ENCODE measurements at regions not wholly inside any gene's neighbourhood (a gene's known extent, or its start where the extent isn't known, plus 50 kb on each side); places are given as distances from the start of the nearest gene placed in this dataset.
"Not testable (repeated sequence)": the region's sequence is repeated elsewhere in the genome, so short reads cannot be mapped to it uniquely, and the experiment has no call there.

DNA sequence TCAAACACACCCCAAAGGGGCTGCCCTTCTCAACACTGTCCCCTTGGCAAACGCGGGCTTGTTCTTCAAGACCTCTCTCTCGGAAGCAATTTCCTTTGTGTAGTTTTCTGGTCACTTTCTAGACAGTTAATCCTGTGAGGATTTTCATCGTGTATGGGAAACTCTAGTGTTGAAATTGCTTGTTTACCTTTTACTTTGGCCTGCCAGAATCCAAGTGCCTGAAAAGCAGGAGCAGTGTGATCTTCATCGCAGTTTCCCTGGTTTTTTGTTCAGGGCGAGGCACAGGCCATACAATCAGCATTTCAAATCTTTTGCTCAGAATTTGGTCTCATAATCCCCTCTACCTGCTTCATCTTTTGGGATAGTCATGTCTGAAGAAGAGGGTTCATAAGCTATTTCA lies 115.7 kb upstream of the C9orf72 start:
- TF ChIP-seq, protein P1, sequence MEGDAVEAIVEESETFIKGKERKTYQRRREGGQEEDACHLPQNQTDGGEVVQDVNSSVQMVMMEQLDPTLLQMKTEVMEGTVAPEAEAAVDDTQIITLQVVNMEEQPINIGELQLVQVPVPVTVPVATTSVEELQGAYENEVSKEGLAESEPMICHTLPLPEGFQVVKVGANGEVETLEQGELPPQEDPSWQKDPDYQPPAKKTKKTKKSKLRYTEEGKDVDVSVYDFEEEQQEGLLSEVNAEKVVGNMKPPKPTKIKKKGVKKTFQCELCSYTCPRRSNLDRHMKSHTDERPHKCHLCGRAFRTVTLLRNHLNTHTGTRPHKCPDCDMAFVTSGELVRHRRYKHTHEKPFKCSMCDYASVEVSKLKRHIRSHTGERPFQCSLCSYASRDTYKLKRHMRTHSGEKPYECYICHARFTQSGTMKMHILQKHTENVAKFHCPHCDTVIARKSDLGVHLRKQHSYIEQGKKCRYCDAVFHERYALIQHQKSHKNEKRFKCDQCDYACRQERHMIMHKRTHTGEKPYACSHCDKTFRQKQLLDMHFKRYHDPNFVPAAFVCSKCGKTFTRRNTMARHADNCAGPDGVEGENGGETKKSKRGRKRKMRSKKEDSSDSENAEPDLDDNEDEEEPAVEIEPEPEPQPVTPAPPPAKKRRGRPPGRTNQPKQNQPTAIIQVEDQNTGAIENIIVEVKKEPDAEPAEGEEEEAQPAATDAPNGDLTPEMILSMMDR (IDR thresholded peaks at IDR 0.05; ENCODE audit: borderline replicate concordance, insufficient read depth, low read depth, low read length) = no peak
- no peak overlapping the region for H3K4me3 ChIP-seq (ENCODE audit: low read depth, low read length)

DNA sequence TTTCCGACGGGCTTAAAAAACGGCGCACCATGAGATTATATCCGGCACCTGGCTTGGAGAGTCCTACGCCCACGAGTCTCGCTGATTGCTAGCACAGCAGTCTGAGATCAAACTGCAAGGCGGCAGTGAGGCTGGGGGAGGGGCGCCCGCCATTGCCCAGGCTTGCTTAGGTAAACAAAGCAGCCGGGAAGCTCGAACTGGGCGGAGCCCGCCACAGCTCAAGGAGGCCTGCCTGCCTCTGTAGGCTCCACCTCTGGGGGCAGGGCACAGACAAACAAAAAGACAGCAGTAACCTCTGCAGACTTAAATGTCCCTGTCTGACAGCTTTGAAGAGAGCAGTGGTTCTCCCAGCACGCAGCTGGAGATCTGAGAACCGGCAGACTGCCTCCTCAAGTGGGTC lies 117.5 kb upstream of the C9orf72 start:
- H3K4me3 ChIP-seq (ENCODE audit: low read depth, low read length) = not testable (repeated sequence)

DNA sequence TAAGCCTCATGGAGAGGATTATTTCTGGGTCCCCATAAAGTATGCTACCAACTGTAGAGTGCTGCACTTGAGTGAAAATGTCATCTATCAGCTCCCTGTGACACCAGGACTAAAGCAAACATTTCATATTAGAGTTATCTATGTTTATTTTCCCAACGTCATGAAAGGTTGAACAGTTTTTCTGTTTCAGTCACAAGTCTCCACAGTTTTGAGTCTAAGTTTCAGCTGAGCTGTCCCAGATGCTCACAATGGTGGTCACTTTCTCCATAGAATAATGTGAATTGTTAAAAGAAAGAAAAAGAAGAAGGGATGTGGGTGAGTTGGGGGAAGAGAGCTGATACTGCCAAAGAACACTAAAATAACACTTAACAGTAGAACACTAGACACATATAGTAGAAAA lies 126.3 kb upstream of the C9orf72 start:
- TF ChIP-seq, protein P1 (IDR thresholded peaks at IDR 0.05; ENCODE audit: borderline replicate concordance, insufficient read depth, low read depth, low read length) = no peak
- H3K4me3 ChIP-seq (ENCODE audit: low read depth, low read length) = no peak overlapping the region

DNA sequence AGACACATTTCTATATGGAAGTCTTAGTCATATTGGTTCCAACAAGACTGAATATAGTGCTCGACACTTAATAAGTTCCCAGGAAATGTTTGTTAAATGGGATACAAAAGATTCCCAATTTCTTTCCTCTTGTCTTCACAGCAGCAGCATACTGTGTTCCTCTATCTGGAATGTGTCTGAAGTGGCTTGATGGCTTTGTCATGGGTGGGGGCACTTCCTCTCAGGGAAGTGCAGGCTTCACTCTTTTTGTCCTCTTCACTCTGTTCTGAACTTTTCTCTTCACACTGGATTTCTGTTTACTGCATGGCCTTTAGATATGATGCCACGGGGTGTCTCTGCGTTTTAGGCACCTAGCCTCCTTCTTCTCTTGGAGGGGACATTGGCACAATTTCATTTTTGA lies 127.7 kb upstream of the C9orf72 start:
- TF ChIP-seq, protein P1 (IDR thresholded peaks at IDR 0.05; ENCODE audit: borderline replicate concordance, insufficient read depth, low read depth, low read length) = no peak
- no peak overlapping the region for H3K4me3 ChIP-seq (ENCODE audit: low read depth, low read length)

DNA sequence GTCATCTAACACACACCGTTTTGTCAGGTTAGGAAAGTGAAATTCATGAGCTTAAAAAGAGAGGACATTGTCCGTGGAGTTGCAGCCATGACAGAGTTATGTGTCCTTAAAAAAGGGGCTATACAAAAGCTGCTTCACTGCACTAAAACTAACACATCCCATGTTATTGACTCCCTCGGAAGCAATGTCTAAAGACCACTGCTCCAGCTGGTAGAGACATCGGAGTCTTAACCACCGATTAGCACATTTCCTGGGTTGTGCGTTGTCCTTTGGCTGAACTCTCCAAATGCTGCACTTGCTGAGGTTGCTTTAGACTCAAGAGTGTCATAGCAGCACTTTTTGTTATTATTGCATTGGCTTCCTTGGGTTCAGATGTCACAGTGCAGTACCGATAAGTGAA lies 128.3 kb upstream of the C9orf72 start:
- TF ChIP-seq, protein P1 (IDR thresholded peaks at IDR 0.05; ENCODE audit: borderline replicate concordance, insufficient read depth, low read depth, low read length) = no peak
- no peak overlapping the region for H3K4me3 ChIP-seq (ENCODE audit: low read depth, low read length)

DNA sequence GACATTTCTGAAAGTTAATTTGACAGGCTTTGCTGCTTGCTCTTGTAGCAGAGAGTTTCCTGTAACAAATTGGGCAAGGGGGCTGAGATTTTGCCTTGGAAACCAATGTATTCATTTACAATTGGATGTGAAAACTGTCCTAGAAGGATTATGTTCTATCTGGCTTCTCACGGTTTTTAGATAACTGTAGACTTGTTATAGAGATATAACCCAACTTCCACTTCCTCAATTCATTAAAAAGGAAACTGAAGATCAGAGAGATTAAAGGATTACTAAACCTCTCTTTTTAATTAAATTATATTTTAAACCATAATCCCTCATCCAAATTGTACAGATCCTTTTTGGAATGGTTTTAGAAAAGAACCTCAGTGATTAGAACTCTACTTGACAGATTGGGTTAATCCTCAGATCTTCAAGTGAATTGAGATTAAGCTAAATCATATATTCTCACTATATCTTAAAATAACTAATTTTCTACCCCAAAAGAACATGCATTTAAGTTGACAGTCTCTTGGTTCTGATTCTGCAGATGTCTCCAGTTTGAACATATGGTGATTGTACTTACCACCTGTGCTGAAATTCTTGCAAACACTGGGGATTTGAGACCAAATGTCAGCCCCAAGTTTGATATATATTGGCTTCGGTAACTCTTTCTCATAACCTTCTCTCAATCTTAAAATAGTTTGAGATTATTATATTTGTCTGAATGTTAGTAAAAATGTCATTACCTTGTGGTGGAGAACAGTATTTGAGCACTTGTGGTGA lies 130.1 kb upstream of the C9orf72 start:
- H3K4me3 ChIP-seq (ENCODE audit: low read depth, low read length) = no peak overlapping the region
- TF ChIP-seq, protein P1 (IDR thresholded peaks at IDR 0.05; ENCODE audit: borderline replicate concordance, insufficient read depth, low read depth, low read length) = no peak

DNA sequence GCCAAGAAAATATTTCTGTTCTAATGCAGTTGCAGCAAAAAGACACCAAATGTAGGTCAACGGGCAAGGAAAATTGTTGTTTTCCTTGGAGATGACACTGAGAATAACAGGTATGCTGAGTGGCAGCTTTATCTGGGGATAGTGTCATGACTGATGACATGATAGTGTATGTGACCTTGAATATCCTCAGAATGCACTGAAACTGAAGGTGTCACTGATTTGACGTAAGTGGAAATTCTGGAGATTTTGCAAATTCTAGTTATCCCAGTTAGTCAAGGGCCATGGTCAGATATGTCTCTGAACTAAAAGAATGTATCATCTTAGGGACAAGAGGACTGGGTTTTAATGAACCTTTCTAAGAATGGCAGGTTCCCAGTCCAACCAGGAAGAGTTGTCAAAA lies 138.0 kb upstream of the C9orf72 start:
- no peak overlapping the region for H3K4me3 ChIP-seq (ENCODE audit: low read depth, low read length)
- TF ChIP-seq, protein P1 (IDR thresholded peaks at IDR 0.05; ENCODE audit: borderline replicate concordance, insufficient read depth, low read depth, low read length) = no peak

Data from GM12875 (cell line).